NT2/D1 (cell line): ENCODE measurements at regions not wholly inside any gene's neighbourhood (a gene's known extent, or its start where the extent isn't known, plus 50 kb on each side); places are given as distances from the start of the nearest gene placed in this dataset.

Experiments
- YY1 ChIP-seq: IDR thresholded peaks from 2 replicates; pipeline ENCODE4 v1.6.1; 2011; ENCODE audit not compliant: insufficient read length, insufficient read depth
- ZNF274 ChIP-seq: IDR thresholded peaks from 2 replicates; pipeline ENCODE4 v1.6.1; 2011; ENCODE audit warnings: mild to moderate bottlenecking, low read depth, low read length

GRCh38 chr14:84482256-84483071, 1047.5 kb upstream of the FLRT2 start:
- TF ChIP-seq YY1: no peak
- no peak for TF ChIP-seq ZNF274
